Endothelial cell of umbilical vein (primary cell): ENCODE measurements at regions not wholly inside any gene's neighbourhood (a gene's known extent, or its start where the extent isn't known, plus 50 kb on each side); places are given as distances from the start of the nearest gene placed in this dataset.

Experiments used
- BruUV-seq: library from RNA; stranded (reverse); fragments of 400-500 nt; replicated peaks from 2 replicates; lab custom pipeline; 2021; lab: Mats Ljungman, UMichigan
- CTCF ChIA-PET: fragments of 300-600, 350-600 bp; sonication (Branson Sonifier 250); formaldehyde crosslinking; loops from one replicate; lab custom pipeline; 2021; ENCODE audit warnings: antibody characterized with exemption, inconsistent platforms; lab: Charles Lee
- POLR2A ChIA-PET: fragments of 300-600, 350-600 bp; sonication (Branson Sonifier 250); formaldehyde crosslinking; loops from one replicate; lab custom pipeline; 2021; ENCODE audit warnings: antibody characterized with exemption, inconsistent platforms; lab: Charles Lee
- DNase-seq: peaks from one replicate; pipeline ENCODE4 v3.0.0-alpha.2; 2011; ENCODE audit warnings: low read depth, low spot score
- FAIRE-seq: peaks from 2 replicates; lab custom pipeline; 2011; peaks lifted over from hg19 to GRCh38; lab: Jason Lieb, UNC
- H2AFZ ChIP-seq: 2 replicates; pipeline ENCODE4 v1.6.0; 2012; ENCODE audit warnings: low read depth, low read length, control low read depth, inconsistent platforms
- H3K27ac ChIP-seq: 2 replicates; pipeline ENCODE4 v1.5.1; 2011; ENCODE audit warnings: low read depth, mild to moderate bottlenecking, control low read depth, low read length, moderate library complexity; ENCODE audit not compliant: insufficient read depth
- H3K27me3 ChIP-seq, 2 experiments: 2 replicates each; pipeline versions ENCODE4 v1.6.0 to v1.6.1; 2011; ENCODE audit warnings: low read length in 2 of 2, mixed read lengths in 1 of 2; ENCODE audit not compliant: control insufficient read depth in 2 of 2, insufficient read depth in 2 of 2
- H3K36me3 ChIP-seq, 2 experiments: 2 replicates in 1 of 2; 3 replicates in 1 of 2; pipeline ENCODE4 v1.5.1; 2011; ENCODE audit warnings: low read length in 2 of 2, mild to moderate bottlenecking in 1 of 2, moderate library complexity in 1 of 2; ENCODE audit not compliant: control insufficient read depth in 2 of 2, insufficient read depth in 2 of 2; ENCODE audit errors: extremely low read depth in 1 of 2
- H3K4me1 ChIP-seq: 3 replicates; pipeline ENCODE4 v1.5.1; 2011; ENCODE audit warnings: mild to moderate bottlenecking, low read length; ENCODE audit not compliant: control insufficient read depth, insufficient read depth; ENCODE audit errors: extremely low read depth
- H3K4me2 ChIP-seq: 2 replicates; pipeline ENCODE4 v1.6.1; 2011; ENCODE audit warnings: low read length, control low read depth, mixed read lengths; ENCODE audit not compliant: insufficient read depth
- H3K4me3 ChIP-seq, 3 experiments: fragments of 200-600 bp in 1 of 3; sonication (generic), shearing (Covaris generic) in 1 of 3; replicated peaks in 1 of 3; 2 replicates each; pipeline ENCODE4 v1.5.1; 2011 to 2016; ENCODE audit warnings: control low read depth in 3 of 3, low read length in 3 of 3, mild to moderate bottlenecking in 2 of 3, inconsistent platforms in 1 of 3, low read depth in 1 of 3, moderate library complexity in 1 of 3; ENCODE audit not compliant: insufficient read depth in 1 of 3
- H3K79me2 ChIP-seq: 2 replicates; pipeline ENCODE4 v1.6.0; 2012; ENCODE audit warnings: low read length, inconsistent platforms; ENCODE audit not compliant: control insufficient read depth, insufficient read depth
- H3K9ac ChIP-seq: replicated peaks from 2 replicates; pipeline ENCODE3; 2011; ENCODE audit warnings: low read length, control low read depth; ENCODE audit not compliant: insufficient read depth; ENCODE audit errors: extremely low read depth
- H3K9me1 ChIP-seq: replicated peaks from 3 replicates; pipeline ENCODE4 v1.6.0; 2011; ENCODE audit warnings: mild to moderate bottlenecking, low read length; ENCODE audit not compliant: control insufficient read depth, insufficient read depth; ENCODE audit errors: extremely low read depth
- H3K9me3 ChIP-seq: replicated peaks from 2 replicates; pipeline ENCODE4 v1.5.1; 2012; ENCODE audit warnings: low read length, inconsistent platforms; ENCODE audit not compliant: control insufficient read depth, insufficient read depth
- H4K20me1 ChIP-seq: replicated peaks from 2 replicates; pipeline ENCODE3; 2011; ENCODE audit warnings: mild to moderate bottlenecking, low read length; ENCODE audit not compliant: control insufficient read depth, insufficient read depth; ENCODE audit errors: extremely low read depth
- EZH2 ChIP-seq: IDR thresholded peaks from 2 replicates; pipeline ENCODE4 v1.6.1; 2012; ENCODE audit warnings: borderline replicate concordance, low read depth, mild to moderate bottlenecking, moderate library complexity, low read length, inconsistent platforms; ENCODE audit not compliant: severe bottlenecking
- FOS ChIP-seq: IDR thresholded peaks from 2 replicates; pipeline ENCODE4 v1.6.1; 2011; ENCODE audit warnings: mild to moderate bottlenecking, low read length, moderate library complexity, borderline replicate concordance; ENCODE audit not compliant: insufficient read depth
- GATA2 ChIP-seq: IDR thresholded peaks from 2 replicates; pipeline ENCODE4 v1.7.0; 2011; ENCODE audit warnings: low read depth, mild to moderate bottlenecking, moderate library complexity, mixed read lengths, low read length; ENCODE audit not compliant: insufficient read length, insufficient read depth
- JUN ChIP-seq: IDR thresholded peaks from 2 replicates; pipeline ENCODE4 v1.6.1; 2011; ENCODE audit warnings: borderline replicate concordance, low read depth; ENCODE audit not compliant: insufficient read length, insufficient read depth
- MYC ChIP-seq: IDR thresholded peaks from one replicate; pipeline ENCODE4 v1.6.1; 2011; ENCODE audit warnings: mild to moderate bottlenecking, low read depth, low read length
- POLR2A ChIP-seq: IDR thresholded peaks from 2 replicates; pipeline ENCODE4 v1.6.1; 2012; ENCODE audit warnings: low read depth, mild to moderate bottlenecking, control low read depth, low read length
- POLR2AphosphoS5 ChIP-seq: IDR thresholded peaks from 2 replicates; pipeline ENCODE4 v1.6.1; 2012; ENCODE audit warnings: low read depth, mild to moderate bottlenecking, control low read depth, low read length, moderate library complexity; ENCODE audit not compliant: insufficient read depth
- dilution Hi-C: fragments of 300-500 bp; cut with MboI; formaldehyde crosslinking; loops from one replicate; pipeline ENCODE4 v1.15.0; 2019; ENCODE audit warnings: low sequenced_read_pairs; ENCODE audit not compliant: extremely low pct_ligation_motif_present
- intact Hi-C: fragments of 100-400 bp; cut with micrococcal nuclease; formaldehyde crosslinking; loops from one replicate; pipeline ENCODE4 v1.10.0; 2022
- TF ChIP-seq, protein P1 (sequence below), 2 donors: IDR thresholded peaks; 1 replicate in 1 of 2; 2 replicates in 1 of 2; pipeline ENCODE4 v1.5.1; 2011; ENCODE audit warnings: low read length in 2 of 2, mild to moderate bottlenecking in 2 of 2, moderate library complexity in 2 of 2, control low read depth in 1 of 2, inconsistent platforms in 1 of 2, low read depth in 1 of 2; ENCODE audit not compliant: insufficient read depth in 1 of 2; ENCODE audit errors: extremely low read depth in 1 of 2
- TF ChIP-seq, protein P2 (sequence below): IDR thresholded peaks from 2 replicates; pipeline ENCODE4 v1.6.1; 2011; ENCODE audit not compliant: insufficient read depth, insufficient read length

DNA sequence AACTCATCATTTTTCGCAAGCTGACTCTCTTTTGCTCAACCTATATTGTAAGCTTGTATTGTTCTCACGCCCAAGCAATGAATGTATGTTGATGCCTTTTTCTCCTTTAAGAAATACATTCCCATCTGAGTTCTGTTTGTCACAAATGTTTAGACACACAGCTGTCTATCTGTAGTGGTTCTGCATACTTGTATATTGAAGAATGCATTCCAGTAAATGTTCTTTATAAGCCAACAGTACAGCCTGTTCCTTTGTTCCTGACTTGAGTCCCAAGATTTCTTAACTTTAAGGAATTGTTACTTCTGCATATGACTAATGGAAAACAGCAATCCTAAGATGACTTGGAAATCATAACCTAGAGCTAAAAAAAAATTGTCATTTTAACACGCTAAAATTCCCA, 849.1 kb upstream of the POU3F3 start:
- no peaks in the 10 kb centered on the region for H3K36me3 ChIP-seq
- no peak overlapping the region for H3K27ac ChIP-seq
- H3K4me3 ChIP-seq = no peak overlapping the region
- POLR2A ChIA-PET = no interaction called here
- CTCF ChIA-PET = no interaction called here
- H3K9ac ChIP-seq = no peak overlapping the region
- TF ChIP-seq JUN (no peak), FOS (no peak), GATA2 (no peak)
- TF ChIP-seq, protein P1, sequence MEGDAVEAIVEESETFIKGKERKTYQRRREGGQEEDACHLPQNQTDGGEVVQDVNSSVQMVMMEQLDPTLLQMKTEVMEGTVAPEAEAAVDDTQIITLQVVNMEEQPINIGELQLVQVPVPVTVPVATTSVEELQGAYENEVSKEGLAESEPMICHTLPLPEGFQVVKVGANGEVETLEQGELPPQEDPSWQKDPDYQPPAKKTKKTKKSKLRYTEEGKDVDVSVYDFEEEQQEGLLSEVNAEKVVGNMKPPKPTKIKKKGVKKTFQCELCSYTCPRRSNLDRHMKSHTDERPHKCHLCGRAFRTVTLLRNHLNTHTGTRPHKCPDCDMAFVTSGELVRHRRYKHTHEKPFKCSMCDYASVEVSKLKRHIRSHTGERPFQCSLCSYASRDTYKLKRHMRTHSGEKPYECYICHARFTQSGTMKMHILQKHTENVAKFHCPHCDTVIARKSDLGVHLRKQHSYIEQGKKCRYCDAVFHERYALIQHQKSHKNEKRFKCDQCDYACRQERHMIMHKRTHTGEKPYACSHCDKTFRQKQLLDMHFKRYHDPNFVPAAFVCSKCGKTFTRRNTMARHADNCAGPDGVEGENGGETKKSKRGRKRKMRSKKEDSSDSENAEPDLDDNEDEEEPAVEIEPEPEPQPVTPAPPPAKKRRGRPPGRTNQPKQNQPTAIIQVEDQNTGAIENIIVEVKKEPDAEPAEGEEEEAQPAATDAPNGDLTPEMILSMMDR (IDR thresholded peaks at IDR 0.05; ENCODE audit: extremely low read depth in 1 of 2, insufficient read depth in 1 of 2, low read depth in 1 of 2, low read length in 2 of 2) = no peak
- no peaks in the 10 kb centered on the region for H3K27me3 ChIP-seq
- H3K4me2 ChIP-seq = no peak overlapping the region
- peaks cover 8% of the 10 kb centered on the region for H3K9me3 ChIP-seq
- no peaks in the 10 kb centered on the region for H4K20me1 ChIP-seq
- DNase-seq (no peak), FAIRE-seq (no peak)
- dilution Hi-C loops (no loop called here), intact Hi-C loops (no loop called here)
- H3K4me1 ChIP-seq = no peaks in the 10 kb centered on the region
- no peaks in the 10 kb centered on the region for H3K79me2 ChIP-seq
- no TSS peak for BruUV-seq
- no peaks in the 10 kb centered on the region for H3K9me1 ChIP-seq
- no peak overlapping the region for H2AFZ ChIP-seq

- no peaks in the 10 kb centered on the region for H3K9me1 ChIP-seq
- no peak for DNase-seq
- intact Hi-C loops (no loop called here), dilution Hi-C loops (no loop called here)
- no peak overlapping the region for H3K9ac ChIP-seq
- BruUV-seq = no TSS peak
- H3K36me3 ChIP-seq = no peaks in the 10 kb centered on the region
- POLR2A ChIA-PET = no interaction called here
- no peaks in the 10 kb centered on the region for H4K20me1 ChIP-seq
- TF ChIP-seq, protein P1 (IDR thresholded peaks at IDR 0.05; ENCODE audit: extremely low read depth in 1 of 2, insufficient read depth in 1 of 2, low read depth in 1 of 2, low read length in 2 of 2) = no peak
- no peak for TF ChIP-seq POLR2AphosphoS5
- TF ChIP-seq EZH2 = no peak
- no peak for TF ChIP-seq GATA2
- no peak for TF ChIP-seq FOS
- no peak for TF ChIP-seq MYC
- TF ChIP-seq POLR2A = no peak
- TF ChIP-seq, protein P2, sequence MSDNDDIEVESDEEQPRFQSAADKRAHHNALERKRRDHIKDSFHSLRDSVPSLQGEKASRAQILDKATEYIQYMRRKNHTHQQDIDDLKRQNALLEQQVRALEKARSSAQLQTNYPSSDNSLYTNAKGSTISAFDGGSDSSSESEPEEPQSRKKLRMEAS = no peak
- TF ChIP-seq JUN = no peak
- no peaks in the 10 kb centered on the region for H3K79me2 ChIP-seq
- no peak overlapping the region for H3K4me2 ChIP-seq
- no peak overlapping the region for H2AFZ ChIP-seq
- no peak overlapping the region for H3K4me3 ChIP-seq
- H3K27ac ChIP-seq = no peak overlapping the region
- H3K4me1 ChIP-seq = no peaks in the 10 kb centered on the region
- H3K27me3 ChIP-seq = no peaks in the 10 kb centered on the region
- FAIRE-seq = no peak
- CTCF ChIA-PET = no interaction called here
- H3K9me3 ChIP-seq = peaks cover 2% of the 10 kb centered on the region
Measured at GRCh38 chr2:104016801-104017200, 837.1 kb upstream of the POU3F3 start.
